HG03520 (cell line): ENCODE measurements at regions not wholly inside any gene's neighbourhood (a gene's known extent, or its start where the extent isn't known, plus 50 kb on each side); places are given as distances from the start of the nearest gene placed in this dataset.

ENCODE experiments used
- ATAC-seq: cut with Tn5 transposase; IDR thresholded peaks from one replicate; pipeline ENCODE4 v1.9.1; 2021; ENCODE audit warnings: mild to moderate bottlenecking, moderate library complexity; ENCODE audit not compliant: unreplicated experiment

DNA sequence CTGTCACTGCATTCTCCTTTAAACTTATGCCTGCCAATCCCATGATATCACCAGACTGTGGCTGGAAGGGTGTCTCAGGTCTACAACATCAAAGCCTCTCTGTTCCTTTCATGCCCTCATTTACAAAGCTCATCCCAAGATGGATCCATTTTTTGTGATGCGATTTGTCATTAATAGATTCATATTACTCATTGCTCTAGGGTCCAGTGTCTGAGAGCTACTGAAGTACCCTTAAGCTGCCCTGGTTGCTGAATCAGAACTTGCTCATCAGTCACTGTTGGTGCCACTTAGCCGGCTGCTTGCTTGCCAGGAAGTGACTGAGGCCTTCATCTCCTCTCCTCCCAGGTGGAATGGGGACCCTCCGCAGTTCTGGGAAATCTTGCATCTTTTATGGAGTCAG, 395.5 kb upstream of the BOD1L1 start:
- no peak for ATAC-seq

- no peak for ATAC-seq
Observed at GRCh38 chr4:14023896-14024295, 396.4 kb upstream of the BOD1L1 start.

GRCh38 chr4:14025111-14025510, 397.6 kb upstream of the BOD1L1 start:
- no peak for ATAC-seq

- ATAC-seq, result no peak
Observed at GRCh38 chr4:14025891-14026290, 398.4 kb upstream of the BOD1L1 start.

- no peak for ATAC-seq
Observed at GRCh38 chr4:14028862-14029261, 401.3 kb upstream of the BOD1L1 start.

- ATAC-seq, result no peak
Observed at GRCh38 chr4:14035076-14035475, 407.6 kb upstream of the BOD1L1 start.

DNA sequence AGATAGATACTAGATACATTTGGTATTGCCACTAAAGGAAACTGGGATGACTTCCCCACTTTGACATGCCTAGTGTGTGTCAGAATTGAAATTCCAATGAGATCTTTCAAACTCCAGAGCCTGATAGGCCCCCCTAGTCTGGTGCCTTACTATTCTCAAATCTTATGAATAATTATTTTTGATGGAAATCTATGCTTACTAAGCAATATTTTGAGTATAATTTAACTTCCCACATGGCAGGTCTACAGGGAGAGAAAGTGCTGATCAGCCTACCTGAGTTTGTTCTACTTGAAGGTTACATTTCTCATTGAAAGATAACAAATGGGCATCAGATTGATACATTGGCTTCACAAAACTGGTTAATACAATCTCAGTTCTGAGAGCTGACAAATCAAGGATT, 415.7 kb upstream of the BOD1L1 start:
- no peak for ATAC-seq

- ATAC-seq, result no peak
Observed at GRCh38 chr4:14046642-14047041, 419.1 kb upstream of the BOD1L1 start.

- no peak for ATAC-seq
Observed at GRCh38 chr4:14047840-14048239, 420.3 kb upstream of the BOD1L1 start.

- no peak for ATAC-seq
Observed at GRCh38 chr4:14049946-14050345, 422.4 kb upstream of the BOD1L1 start.

- no peak for ATAC-seq
Observed at GRCh38 chr4:14053291-14053690, 425.8 kb upstream of the BOD1L1 start.

- no peak for ATAC-seq
Observed at GRCh38 chr4:14054391-14054790, 426.9 kb upstream of the BOD1L1 start.

- no peak for ATAC-seq
Observed at GRCh38 chr4:14059006-14059405, 431.5 kb upstream of the BOD1L1 start.

GRCh38 chr4:14064984-14065383, 437.5 kb upstream of the BOD1L1 start:
- no peak for ATAC-seq

GRCh38 chr4:14065406-14065805, 437.9 kb upstream of the BOD1L1 start:
- no peak for ATAC-seq

- no peak for ATAC-seq
Observed at GRCh38 chr4:14066979-14067378, 439.5 kb upstream of the BOD1L1 start.

DNA sequence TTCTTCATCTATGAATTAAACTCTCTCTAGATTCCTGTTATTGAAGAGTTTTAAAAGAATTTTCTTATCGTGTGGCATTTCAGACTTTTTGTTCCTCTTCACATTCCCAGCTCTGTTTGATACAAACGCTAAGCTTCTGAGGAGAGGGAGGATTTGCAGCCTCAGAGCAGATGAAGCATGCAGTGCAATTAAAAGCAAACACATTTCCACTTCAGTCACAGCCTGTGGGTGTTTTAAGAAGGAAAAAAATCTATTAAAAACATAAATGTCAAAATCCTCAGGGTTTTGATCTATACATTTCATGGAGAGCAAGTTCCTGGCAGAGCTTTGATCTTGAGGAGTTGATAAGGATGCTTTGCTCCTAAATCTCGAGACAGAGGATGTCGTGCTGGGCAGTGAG, 442.4 kb upstream of the BOD1L1 start:
- no peak for ATAC-seq

DNA sequence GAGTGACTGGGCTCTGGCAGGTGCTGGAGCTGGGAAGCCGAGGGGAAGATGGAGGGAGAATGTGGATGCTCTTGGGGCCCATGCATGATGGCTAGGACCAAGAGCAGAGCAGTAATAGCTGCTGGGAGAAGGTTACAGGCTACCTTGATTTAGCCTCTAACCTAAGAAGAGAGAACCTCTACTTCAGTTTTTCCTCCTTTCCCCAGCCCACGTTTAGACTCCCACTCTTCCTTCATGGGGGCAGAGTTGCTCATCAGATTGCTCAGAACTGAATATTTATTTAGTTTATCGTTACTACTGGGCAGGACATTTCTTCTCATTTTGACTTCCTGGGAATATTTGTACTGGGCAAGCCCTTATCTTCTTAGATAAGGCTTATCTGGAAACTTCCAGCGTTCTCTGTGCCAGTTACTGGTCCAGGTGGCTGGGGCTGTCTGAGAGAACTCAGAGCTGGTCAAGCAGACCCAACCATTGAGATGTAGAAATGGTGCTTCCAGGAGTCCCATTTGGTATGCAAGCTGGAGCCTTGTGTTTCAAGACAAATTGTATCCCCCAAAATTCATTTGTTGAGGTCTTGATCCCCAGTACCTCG, 442.9 kb upstream of the BOD1L1 start:
- no peak for ATAC-seq

DNA sequence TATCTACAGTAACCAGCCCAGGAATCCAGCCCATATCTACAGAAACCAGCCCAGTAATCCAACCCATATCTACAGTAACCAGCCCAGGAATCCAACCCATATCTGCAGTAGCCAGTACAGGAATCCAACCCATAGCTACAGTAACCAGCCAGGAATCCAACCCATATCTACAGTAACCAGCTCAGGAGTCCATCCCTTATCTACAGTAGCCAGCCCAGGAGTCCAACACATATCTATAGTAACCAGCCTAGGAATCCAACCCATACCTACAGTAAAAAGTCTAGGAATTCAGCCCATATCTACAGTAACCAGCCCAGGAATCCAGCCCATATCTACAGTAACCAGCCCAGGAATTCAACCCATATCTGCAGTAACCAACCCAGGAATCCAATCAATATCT, 445.0 kb upstream of the BOD1L1 start:
- ATAC-seq, result no peak

GRCh38 chr4:14076776-14077175, 449.3 kb upstream of the BOD1L1 start:
- ATAC-seq, result no peak

DNA sequence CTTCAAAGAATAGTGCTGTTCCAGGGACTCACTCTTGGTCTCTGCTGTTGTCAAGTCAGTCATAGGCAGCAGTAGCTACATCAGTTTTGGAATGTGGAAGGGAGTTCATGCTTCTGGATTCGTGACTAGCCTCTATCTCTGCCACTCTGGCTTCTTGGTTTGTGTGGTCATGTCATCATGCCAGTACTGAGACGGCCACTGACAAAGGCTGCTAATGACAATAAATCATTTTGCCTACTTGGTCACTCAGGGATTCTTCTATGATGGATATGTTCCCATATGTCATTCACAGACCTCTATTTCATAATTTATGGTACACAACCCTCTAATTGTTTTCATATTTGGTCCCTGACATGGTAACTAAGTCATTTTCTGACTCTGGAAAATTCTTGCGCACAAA, 450.8 kb upstream of the BOD1L1 start:
- ATAC-seq, result no peak

DNA sequence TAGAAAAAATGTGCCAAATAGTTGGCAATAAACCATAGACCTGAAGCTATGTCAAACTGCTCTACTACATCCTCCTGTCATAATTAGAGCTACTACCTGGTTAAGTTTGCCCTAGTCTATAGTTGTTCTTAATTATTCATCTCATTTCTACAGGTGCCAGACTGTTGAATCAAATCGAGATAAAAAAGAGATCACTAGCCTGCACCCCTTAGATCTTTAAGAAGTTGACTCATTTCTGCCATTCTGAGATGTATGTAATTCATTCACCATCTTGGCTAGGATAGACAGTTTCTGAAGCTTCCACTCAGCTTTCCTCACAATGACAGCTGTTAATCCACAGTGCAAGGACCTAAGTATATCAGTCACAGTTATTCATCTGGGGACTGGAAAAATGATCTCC, 452.1 kb upstream of the BOD1L1 start:
- ATAC-seq, result no peak

- no peak for ATAC-seq
Observed at GRCh38 chr4:14083150-14083549, 455.6 kb upstream of the BOD1L1 start.

DNA sequence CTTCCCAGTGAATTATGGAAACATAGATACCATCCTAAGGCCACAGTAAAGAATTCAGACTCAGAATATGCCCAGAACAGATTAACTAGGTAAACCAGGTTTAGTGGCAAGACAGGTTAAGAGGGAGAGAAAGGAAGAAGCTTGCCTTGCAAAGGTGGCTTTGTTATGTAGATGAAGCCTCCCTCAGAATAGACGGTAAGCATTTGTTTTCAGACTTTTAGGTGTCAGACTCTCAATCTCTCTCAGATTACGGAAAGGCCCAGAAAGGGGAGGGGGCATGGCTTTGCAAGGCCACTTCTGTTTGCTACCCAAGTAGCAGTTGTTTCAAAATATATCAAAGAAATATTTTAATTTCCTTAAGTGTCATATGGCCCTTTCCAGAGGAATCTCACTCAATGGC, 457.1 kb upstream of the BOD1L1 start:
- ATAC-seq, result no peak
